Nephron (organoid): ENCODE measurements at regions not wholly inside any gene's neighbourhood (a gene's known extent, or its start where the extent isn't known, plus 50 kb on each side); places are given as distances from the start of the nearest gene placed in this dataset.
"Not testable (repeated sequence)": the region's sequence is repeated elsewhere in the genome, so short reads cannot be mapped to it uniquely, and the experiment has no call there.

Experiments used
- H3K27ac Mint-ChIP-seq, 3 experiments: 2 replicates each; pipeline ENCODE4 v1.8.0; 2020; ENCODE audit warnings: mixed read lengths in 3 of 3, mild to moderate bottlenecking in 2 of 3, moderate library complexity in 1 of 3
- H3K27me3 Mint-ChIP-seq: 2 replicates; pipeline ENCODE4 v1.8.0; 2021; ENCODE audit warnings: low read depth, mild to moderate bottlenecking, moderate library complexity, mixed read lengths
- H3K36me3 Mint-ChIP-seq: 2 replicates; pipeline ENCODE4 v1.8.0; 2020; ENCODE audit warnings: low read depth, mixed read lengths
- H3K4me1 Mint-ChIP-seq: 2 replicates; pipeline ENCODE4 v1.8.0; 2020; ENCODE audit warnings: mixed read lengths
- H3K4me3 Mint-ChIP-seq, 3 experiments: 2 replicates each; pipeline ENCODE4 v1.8.0; 2020; ENCODE audit warnings: mild to moderate bottlenecking in 3 of 3, mixed read lengths in 3 of 3, moderate library complexity in 2 of 3
- H3K9me3 Mint-ChIP-seq: 2 replicates; pipeline ENCODE4 v1.8.0; 2020; ENCODE audit warnings: mixed read lengths
- TF ChIP-seq, protein P1 (sequence below), 3 experiments: fragments of 200-600 bp; sonication (generic); IDR thresholded peaks; one replicate each; pipeline ENCODE4 v1.5.0; 2021; ENCODE audit warnings: antibody characterized with exemption in 3 of 3; ENCODE audit not compliant: unreplicated experiment in 3 of 3

DNA sequence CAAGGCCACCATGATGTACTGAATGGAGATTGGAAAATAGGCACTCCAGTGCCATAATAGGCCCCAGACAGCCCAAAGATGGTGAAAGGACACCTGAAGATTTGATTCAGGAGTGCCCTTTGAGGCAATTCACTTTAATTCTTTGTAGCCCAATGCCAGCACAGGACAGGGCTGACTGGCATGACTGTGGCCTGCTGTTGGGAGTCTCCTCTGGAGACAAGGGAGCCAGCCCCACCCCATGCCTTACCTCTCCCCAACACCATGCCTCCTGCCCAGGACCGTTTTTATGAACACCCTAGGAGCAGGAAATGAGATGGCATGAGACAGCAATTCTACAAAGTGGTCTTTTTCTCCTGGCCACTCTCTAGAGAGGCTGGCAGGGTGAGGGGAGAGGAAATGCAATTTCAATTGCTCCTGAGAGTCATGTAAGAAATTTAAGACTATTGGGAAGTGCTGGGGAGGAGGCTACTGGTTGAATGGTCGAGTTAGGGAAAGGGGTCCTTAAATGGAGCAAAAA, 94.2 kb upstream of the MAMLD1 start:
- Mint-ChIP-seq H3K9me3 (peaks cover 13% of the 10 kb centered on the region), H3K4me3 (no peak overlapping the region), H3K27me3 (no peaks in the 10 kb centered on the region), H3K36me3 (no peaks in the 10 kb centered on the region), H3K27ac (no peak overlapping the region), H3K4me1 (peaks cover 6% of the 10 kb centered on the region)
- TF ChIP-seq, protein P1, sequence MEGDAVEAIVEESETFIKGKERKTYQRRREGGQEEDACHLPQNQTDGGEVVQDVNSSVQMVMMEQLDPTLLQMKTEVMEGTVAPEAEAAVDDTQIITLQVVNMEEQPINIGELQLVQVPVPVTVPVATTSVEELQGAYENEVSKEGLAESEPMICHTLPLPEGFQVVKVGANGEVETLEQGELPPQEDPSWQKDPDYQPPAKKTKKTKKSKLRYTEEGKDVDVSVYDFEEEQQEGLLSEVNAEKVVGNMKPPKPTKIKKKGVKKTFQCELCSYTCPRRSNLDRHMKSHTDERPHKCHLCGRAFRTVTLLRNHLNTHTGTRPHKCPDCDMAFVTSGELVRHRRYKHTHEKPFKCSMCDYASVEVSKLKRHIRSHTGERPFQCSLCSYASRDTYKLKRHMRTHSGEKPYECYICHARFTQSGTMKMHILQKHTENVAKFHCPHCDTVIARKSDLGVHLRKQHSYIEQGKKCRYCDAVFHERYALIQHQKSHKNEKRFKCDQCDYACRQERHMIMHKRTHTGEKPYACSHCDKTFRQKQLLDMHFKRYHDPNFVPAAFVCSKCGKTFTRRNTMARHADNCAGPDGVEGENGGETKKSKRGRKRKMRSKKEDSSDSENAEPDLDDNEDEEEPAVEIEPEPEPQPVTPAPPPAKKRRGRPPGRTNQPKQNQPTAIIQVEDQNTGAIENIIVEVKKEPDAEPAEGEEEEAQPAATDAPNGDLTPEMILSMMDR (IDR thresholded peaks at IDR 0.05; ENCODE audit: unreplicated experiment in 3 of 3), result no peak

GRCh38 chrX:150269605-150270254, 93.4 kb upstream of the MAMLD1 start:
- Mint-ChIP-seq H3K36me3 (no peaks in the 10 kb centered on the region), H3K27ac (peak overlapping the region; percentile 13 to 43 (median 38)), H3K4me1 (peaks cover 6% of the 10 kb centered on the region), H3K9me3 (peaks cover 14% of the 10 kb centered on the region), H3K27me3 (no peaks in the 10 kb centered on the region), H3K4me3 (no peak overlapping the region)
- TF ChIP-seq, protein P1 (IDR thresholded peaks at IDR 0.05; ENCODE audit: unreplicated experiment in 3 of 3), result no peak

- no peak overlapping the region for H3K4me3 Mint-ChIP-seq
- no peaks in the 10 kb centered on the region for H3K36me3 Mint-ChIP-seq
- H3K27ac Mint-ChIP-seq, result no peak overlapping the region
- peaks cover 14% of the 10 kb centered on the region for H3K9me3 Mint-ChIP-seq
- TF ChIP-seq, protein P1 (IDR thresholded peaks at IDR 0.05; ENCODE audit: unreplicated experiment in 3 of 3), result no peak
- H3K4me1 Mint-ChIP-seq, result peaks cover 6% of the 10 kb centered on the region
- H3K27me3 Mint-ChIP-seq, result no peaks in the 10 kb centered on the region
Measured at GRCh38 chrX:150270622-150271021, 92.5 kb upstream of the MAMLD1 start.

DNA sequence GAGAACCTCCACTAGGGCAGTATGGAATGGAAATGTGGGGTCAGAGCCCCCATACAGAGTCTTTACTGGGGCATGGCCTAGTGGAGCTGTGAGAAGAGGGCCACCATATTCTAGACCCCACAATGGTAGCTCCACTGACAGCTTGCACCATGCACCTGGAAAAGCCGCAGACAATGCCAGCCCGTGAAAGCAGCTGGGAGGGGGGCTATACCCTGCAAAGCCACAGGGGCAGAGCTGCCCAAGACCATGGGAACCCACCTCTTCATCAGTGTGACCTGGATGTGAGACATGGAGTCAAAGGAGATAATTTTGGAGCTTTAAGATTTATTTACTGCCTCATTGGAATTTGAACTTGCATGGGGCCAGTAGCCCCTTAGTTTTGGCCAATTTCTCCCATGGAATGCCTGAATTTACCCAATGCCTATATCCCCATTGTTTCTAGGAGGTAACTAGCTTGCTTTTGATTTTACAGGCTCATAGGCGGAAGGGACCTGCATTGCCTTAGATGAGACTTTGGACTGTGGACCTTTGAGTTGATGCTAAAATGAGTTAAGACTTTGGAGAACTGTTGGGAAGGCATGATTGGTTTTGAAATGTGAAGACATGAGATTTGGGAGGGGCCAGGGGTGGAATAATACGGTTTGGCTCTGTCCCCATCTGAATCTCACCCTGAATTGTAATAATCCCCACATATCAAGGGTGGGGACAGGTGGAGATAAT, 89.4 kb upstream of the MAMLD1 start:
- not testable (repeated sequence) for H3K27me3 Mint-ChIP-seq, H3K36me3 Mint-ChIP-seq, H3K27ac Mint-ChIP-seq, H3K4me3 Mint-ChIP-seq, H3K4me1 Mint-ChIP-seq
- H3K9me3 Mint-ChIP-seq, result peaks cover 11% of the 10 kb centered on the region

- H3K27ac Mint-ChIP-seq, result no peak overlapping the region
- H3K27me3 Mint-ChIP-seq, result peaks cover 5% of the 10 kb centered on the region
- peaks cover 16% of the 10 kb centered on the region for H3K9me3 Mint-ChIP-seq
- H3K4me1 Mint-ChIP-seq, result no peaks in the 10 kb centered on the region
- TF ChIP-seq, protein P1 (IDR thresholded peaks at IDR 0.05; ENCODE audit: unreplicated experiment in 3 of 3), result no peak
- H3K4me3 Mint-ChIP-seq, result no peak overlapping the region
- no peaks in the 10 kb centered on the region for H3K36me3 Mint-ChIP-seq
Measured at GRCh38 chrX:150282953-150283352, 80.2 kb upstream of the MAMLD1 start.

GRCh38 chrX:150291014-150291413, 72.1 kb upstream of the MAMLD1 start:
- H3K9me3 Mint-ChIP-seq, result peaks cover 27% of the 10 kb centered on the region
- TF ChIP-seq, protein P1 (IDR thresholded peaks at IDR 0.05; ENCODE audit: unreplicated experiment in 3 of 3), result no peak
- no peaks in the 10 kb centered on the region for H3K27me3 Mint-ChIP-seq
- H3K4me1 Mint-ChIP-seq, result no peaks in the 10 kb centered on the region
- H3K27ac Mint-ChIP-seq, result no peak overlapping the region
- H3K36me3 Mint-ChIP-seq, result no peaks in the 10 kb centered on the region
- H3K4me3 Mint-ChIP-seq, result no peak overlapping the region
